Dendritic cell treated with granulocyte-macrophage colony-stimulating factor and Interleukin-4, amounts not matched to agents 40 ng/mL and 50 ng/mL, for 4 days (primary cell): ENCODE measurements at regions not wholly inside any gene's neighbourhood (a gene's known extent, or its start where the extent isn't known, plus 50 kb on each side); places are given as distances from the start of the nearest gene placed in this dataset.

Experiments
- H3K27ac Mint-ChIP-seq: one replicate; pipeline ENCODE4 v1.8.0; 2022; ENCODE audit warnings: mild to moderate bottlenecking, mixed read lengths
- H3K27me3 Mint-ChIP-seq: one replicate; pipeline ENCODE4 v1.8.0; 2022; ENCODE audit warnings: mild to moderate bottlenecking, mixed read lengths
- H3K36me3 Mint-ChIP-seq: one replicate; pipeline ENCODE4 v1.8.0; 2022; ENCODE audit warnings: low read depth, mixed read lengths
- H3K4me1 Mint-ChIP-seq: one replicate; pipeline ENCODE4 v1.8.0; 2022; ENCODE audit warnings: low read depth, mixed read lengths
- H3K4me3 Mint-ChIP-seq: one replicate; pipeline ENCODE4 v1.8.0; 2022; ENCODE audit warnings: mild to moderate bottlenecking, moderate library complexity, mixed read lengths
- H3K9me3 Mint-ChIP-seq: one replicate; pipeline ENCODE4 v1.8.0; 2022; ENCODE audit warnings: mixed read lengths
- intact Hi-C: fragments of 100-400 bp; cut with micrococcal nuclease; formaldehyde crosslinking; loops from one replicate; pipeline ENCODE4 v1.15.0; 2022

GRCh38 chr6:122200440-122200839, 199.0 kb upstream of the HSF2 start:
- intact Hi-C loops = no loop called here
- Mint-ChIP-seq H3K36me3 (no peaks in the 10 kb centered on the region), H3K4me3 (no peak overlapping the region), H3K27me3 (no peaks in the 10 kb centered on the region), H3K4me1 (no peaks in the 10 kb centered on the region), H3K9me3 (peaks cover 12% of the 10 kb centered on the region), H3K27ac (no peak overlapping the region)

DNA sequence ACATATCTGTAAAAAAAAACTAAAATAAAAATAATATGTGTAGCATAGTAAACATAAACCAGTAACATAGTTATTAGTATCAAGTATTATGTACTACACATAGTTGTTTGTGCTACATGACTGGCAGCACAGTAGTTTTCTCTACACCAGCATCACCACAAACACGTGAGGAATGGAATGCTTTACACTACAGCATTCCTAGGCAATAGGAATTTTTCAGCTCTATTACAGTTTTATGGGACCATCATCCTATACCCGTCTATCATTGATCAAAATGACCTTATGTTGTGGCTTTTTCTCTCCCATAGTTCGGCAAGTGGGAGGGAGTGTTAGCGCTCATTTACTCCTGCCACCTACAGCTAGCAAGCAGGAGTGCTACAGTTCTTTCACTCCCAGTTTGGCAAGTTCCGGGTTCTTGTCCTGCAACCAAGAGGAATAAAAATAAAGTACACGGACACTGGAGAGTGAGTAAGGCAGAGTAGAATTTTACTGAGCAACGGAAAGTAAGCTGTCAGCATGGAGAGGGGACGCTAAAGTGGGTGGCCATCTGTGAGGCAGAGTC, 196.8 kb upstream of the HSF2 start:
- H3K9me3 Mint-ChIP-seq = peaks cover 12% of the 10 kb centered on the region
- no peaks in the 10 kb centered on the region for H3K27me3 Mint-ChIP-seq
- intact Hi-C loops = no loop called here
- H3K36me3 Mint-ChIP-seq = no peaks in the 10 kb centered on the region
- no peak overlapping the region for H3K27ac Mint-ChIP-seq
- no peaks in the 10 kb centered on the region for H3K4me1 Mint-ChIP-seq
- H3K4me3 Mint-ChIP-seq = no peak overlapping the region

GRCh38 chr6:122207061-122207460, 192.4 kb upstream of the HSF2 start:
- intact Hi-C loops = no loop called here
- H3K4me1 Mint-ChIP-seq = no peaks in the 10 kb centered on the region
- H3K9me3 Mint-ChIP-seq = peaks cover 12% of the 10 kb centered on the region
- no peak overlapping the region for H3K27ac Mint-ChIP-seq
- no peak overlapping the region for H3K4me3 Mint-ChIP-seq
- no peaks in the 10 kb centered on the region for H3K36me3 Mint-ChIP-seq
- H3K27me3 Mint-ChIP-seq = no peaks in the 10 kb centered on the region

- Mint-ChIP-seq H3K4me1 (no peaks in the 10 kb centered on the region), H3K36me3 (no peaks in the 10 kb centered on the region), H3K27me3 (no peaks in the 10 kb centered on the region), H3K4me3 (no peak overlapping the region), H3K27ac (no peak overlapping the region), H3K9me3 (peaks cover 12% of the 10 kb centered on the region)
- intact Hi-C loops = no loop called here
These were observed 191.7 kb upstream of the HSF2 start for GRCh38 chr6:122207794-122208193.

- H3K36me3 Mint-ChIP-seq = no peaks in the 10 kb centered on the region
- H3K27me3 Mint-ChIP-seq = no peaks in the 10 kb centered on the region
- intact Hi-C loops = no loop called here
- no peaks in the 10 kb centered on the region for H3K9me3 Mint-ChIP-seq
- H3K4me1 Mint-ChIP-seq = no peaks in the 10 kb centered on the region
- no peak overlapping the region for H3K27ac Mint-ChIP-seq
- H3K4me3 Mint-ChIP-seq = no peak overlapping the region
These were observed 184.7 kb upstream of the HSF2 start for GRCh38 chr6:122214605-122215318.

DNA sequence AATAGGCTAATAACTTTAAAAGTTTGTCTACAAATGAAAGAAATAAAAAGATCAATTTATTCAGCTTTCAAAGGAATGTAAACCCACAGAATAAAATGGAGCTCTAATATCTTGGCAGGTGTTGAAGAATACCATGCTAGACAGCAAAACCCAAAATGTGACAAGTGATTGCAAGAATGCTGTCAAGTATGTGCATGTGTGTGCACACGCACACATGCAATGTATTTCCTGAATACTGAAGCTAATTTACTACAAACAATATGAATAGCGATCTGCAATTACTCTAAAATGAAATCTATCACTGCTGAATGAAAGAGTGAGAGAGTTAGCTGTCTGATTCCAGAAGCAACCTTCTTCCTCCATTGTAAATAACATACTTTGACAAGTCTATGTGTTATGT, 179.2 kb upstream of the HSF2 start:
- Mint-ChIP-seq H3K27ac (no peak overlapping the region), H3K36me3 (no peaks in the 10 kb centered on the region), H3K9me3 (no peaks in the 10 kb centered on the region)

DNA sequence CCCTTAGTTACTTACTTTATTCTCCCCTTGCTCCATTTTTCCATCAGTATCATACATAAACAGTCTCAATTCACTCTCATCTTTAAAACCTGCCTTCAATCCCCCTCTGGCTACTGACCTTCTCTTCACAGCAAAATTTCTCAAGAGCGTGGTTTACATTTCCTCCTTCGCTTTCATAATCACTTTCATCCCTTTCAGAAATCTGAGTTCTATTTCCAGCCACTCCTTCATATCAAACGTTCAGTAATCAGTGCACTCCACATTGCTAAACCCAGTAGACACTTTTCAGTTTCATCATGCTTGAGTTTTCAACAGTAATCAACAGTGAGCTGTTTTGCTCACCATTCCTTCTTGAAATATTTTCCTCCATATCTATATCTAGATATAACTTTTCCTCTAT, 176.7 kb upstream of the HSF2 start:
- intact Hi-C loops = no loop called here

More for the DNA sequence above, 179.2 kb upstream of the HSF2 start:
- H3K27me3 Mint-ChIP-seq = no peaks in the 10 kb centered on the region
- intact Hi-C loops = no loop called here
- H3K4me1 Mint-ChIP-seq = no peaks in the 10 kb centered on the region
- H3K4me3 Mint-ChIP-seq = no peak overlapping the region

DNA sequence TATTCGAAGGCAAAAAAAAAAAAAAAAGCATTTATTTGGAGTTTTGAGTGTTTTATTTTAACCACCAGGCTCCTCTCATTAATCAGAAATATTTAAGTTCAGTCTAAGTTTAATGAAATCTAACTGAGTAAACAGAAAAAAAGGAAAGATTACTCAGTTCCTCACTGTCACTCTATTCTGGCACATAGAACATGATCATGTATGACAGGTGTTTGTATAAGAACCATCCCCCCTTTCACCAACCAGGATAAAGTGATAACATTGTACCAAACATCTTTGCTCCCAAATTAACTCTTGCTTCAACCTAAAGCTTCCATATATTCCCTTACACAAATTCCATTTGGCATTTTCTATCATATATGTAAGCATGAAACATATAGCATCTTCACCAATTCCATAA, 176.2 kb upstream of the HSF2 start:
- no peaks in the 10 kb centered on the region for H3K36me3 Mint-ChIP-seq

More for the DNA sequence above, 176.7 kb upstream of the HSF2 start:
- no peaks in the 10 kb centered on the region for H3K27me3 Mint-ChIP-seq
- H3K4me3 Mint-ChIP-seq = no peak overlapping the region
- H3K36me3 Mint-ChIP-seq = no peaks in the 10 kb centered on the region
- H3K27ac Mint-ChIP-seq = no peak overlapping the region
- no peaks in the 10 kb centered on the region for H3K9me3 Mint-ChIP-seq
- no peaks in the 10 kb centered on the region for H3K4me1 Mint-ChIP-seq

DNA sequence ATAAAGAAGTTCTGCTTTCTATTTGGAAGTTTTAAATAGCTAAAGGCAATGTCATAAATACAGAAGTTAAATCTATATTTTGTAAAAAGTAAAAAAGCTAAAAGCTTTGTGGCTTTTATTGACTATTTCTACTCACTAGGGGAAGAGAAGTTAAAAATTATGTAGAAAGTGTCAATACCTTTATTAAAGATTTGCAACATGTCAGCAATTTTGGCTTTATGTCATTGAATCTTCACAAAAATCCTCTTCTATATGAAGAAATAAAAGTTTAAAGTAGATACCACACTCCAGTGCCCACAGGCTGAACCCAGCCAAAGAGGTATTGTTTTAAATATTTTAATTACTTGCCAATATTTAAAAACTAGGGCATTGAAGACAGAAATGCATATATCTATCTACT, 160.6 kb upstream of the HSF2 start:
- Mint-ChIP-seq H3K4me3 (no peak overlapping the region), H3K27me3 (no peaks in the 10 kb centered on the region), H3K9me3 (peaks cover 26% of the 10 kb centered on the region), H3K4me1 (no peaks in the 10 kb centered on the region), H3K27ac (no peak overlapping the region), H3K36me3 (no peaks in the 10 kb centered on the region)
- intact Hi-C loops = no loop called here

More for the DNA sequence above, 176.2 kb upstream of the HSF2 start:
- intact Hi-C loops = no loop called here
- Mint-ChIP-seq H3K4me1 (no peaks in the 10 kb centered on the region), H3K9me3 (no peaks in the 10 kb centered on the region), H3K27ac (no peak overlapping the region), H3K27me3 (no peaks in the 10 kb centered on the region), H3K4me3 (no peak overlapping the region)

GRCh38 chr6:122246906-122247658, 152.4 kb upstream of the HSF2 start:
- Mint-ChIP-seq H3K27ac (no peak overlapping the region), H3K4me3 (no peak overlapping the region), H3K4me1 (no peaks in the 10 kb centered on the region), H3K36me3 (no peaks in the 10 kb centered on the region), H3K27me3 (no peaks in the 10 kb centered on the region), H3K9me3 (peaks cover 69% of the 10 kb centered on the region)
- intact Hi-C loops = no loop called here

DNA sequence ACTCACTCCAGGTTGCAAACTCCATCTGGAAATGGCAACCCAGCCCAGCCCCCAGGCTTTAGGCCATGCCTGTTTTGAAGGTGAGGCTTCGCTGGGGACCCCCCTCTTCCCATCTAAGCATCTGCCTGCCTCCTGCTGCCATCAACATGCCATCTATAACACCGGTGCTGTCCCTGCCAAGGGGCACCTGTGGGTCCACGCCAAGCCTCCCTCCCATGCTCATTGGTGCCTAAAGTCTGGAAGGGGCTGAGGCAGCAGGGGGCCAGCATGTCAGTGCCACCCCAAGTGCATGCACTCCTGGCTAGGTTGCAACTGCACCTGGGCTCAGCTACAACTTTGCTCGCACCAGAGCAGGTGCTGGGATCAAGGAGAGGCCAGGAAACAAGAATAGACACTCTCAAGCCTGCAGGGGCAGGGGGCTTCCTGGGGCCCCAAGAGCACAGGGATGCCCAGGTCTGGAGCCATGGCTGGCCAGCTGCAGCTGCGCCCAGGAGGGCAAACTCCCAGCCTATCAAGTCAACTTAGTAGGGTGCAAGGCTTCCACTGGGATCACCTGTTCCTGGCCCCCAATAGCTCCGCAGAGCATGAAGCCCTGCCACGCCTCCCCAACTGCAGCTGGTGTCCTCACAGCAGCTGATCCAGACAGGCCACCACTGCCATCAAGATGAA, 151.3 kb upstream of the HSF2 start:
- Mint-ChIP-seq H3K27me3 (no peaks in the 10 kb centered on the region), H3K27ac (no peak overlapping the region), H3K4me3 (no peak overlapping the region), H3K4me1 (no peaks in the 10 kb centered on the region), H3K9me3 (peaks cover 58% of the 10 kb centered on the region), H3K36me3 (no peaks in the 10 kb centered on the region)
- intact Hi-C loops = no loop called here

DNA sequence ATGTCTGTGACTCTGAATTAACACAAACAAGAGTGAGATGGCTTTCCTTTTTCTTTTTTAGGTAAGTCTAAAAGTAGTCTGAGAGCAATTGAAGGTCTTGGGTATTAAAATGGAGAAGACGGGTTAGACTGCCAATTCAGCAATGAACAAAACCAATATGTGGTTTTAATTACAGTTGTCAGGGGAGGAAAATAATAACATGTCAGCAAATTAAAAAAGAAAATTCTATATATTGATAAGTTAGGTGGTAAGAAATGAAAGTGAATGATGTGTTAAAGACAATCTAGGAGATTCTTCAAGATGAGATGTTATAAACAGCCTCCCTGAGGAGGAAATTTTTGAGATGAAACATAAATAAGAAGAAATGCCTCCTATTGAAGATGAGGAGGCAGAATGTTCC, 150.6 kb upstream of the HSF2 start:
- H3K4me1 Mint-ChIP-seq = no peaks in the 10 kb centered on the region

DNA sequence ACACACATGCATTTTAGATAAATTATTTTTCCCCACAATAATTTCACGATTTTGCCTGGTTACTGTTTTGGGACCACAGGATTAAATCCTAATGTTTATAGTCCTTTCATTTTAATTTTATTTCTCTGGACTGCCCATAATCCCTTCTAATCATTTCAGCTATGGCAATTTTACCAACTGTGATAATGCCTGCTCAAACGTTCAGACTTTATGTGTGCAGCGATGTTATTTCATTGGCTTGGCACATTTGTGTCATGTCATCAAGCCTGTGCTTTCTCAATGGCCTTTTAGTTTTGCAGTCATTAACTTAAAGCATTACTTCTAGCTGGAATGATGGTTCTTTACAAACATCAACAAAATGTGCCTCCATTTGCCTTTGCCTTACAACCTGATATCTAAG, 140.6 kb upstream of the HSF2 start:
- Mint-ChIP-seq H3K4me1 (no peaks in the 10 kb centered on the region), H3K4me3 (no peak overlapping the region), H3K27ac (no peak overlapping the region), H3K27me3 (no peaks in the 10 kb centered on the region), H3K36me3 (no peaks in the 10 kb centered on the region), H3K9me3 (no peaks in the 10 kb centered on the region)
- intact Hi-C loops = no loop called here

More for the DNA sequence above, 150.6 kb upstream of the HSF2 start:
- peaks cover 51% of the 10 kb centered on the region for H3K9me3 Mint-ChIP-seq
- no peak overlapping the region for H3K4me3 Mint-ChIP-seq
- H3K27me3 Mint-ChIP-seq = no peaks in the 10 kb centered on the region
- H3K27ac Mint-ChIP-seq = no peak overlapping the region
- no peaks in the 10 kb centered on the region for H3K36me3 Mint-ChIP-seq
- intact Hi-C loops = no loop called here

- Mint-ChIP-seq H3K36me3 (no peaks in the 10 kb centered on the region), H3K4me3 (no peak overlapping the region), H3K27me3 (no peaks in the 10 kb centered on the region), H3K9me3 (peaks cover 9% of the 10 kb centered on the region), H3K27ac (no peak overlapping the region), H3K4me1 (no peaks in the 10 kb centered on the region)
- intact Hi-C loops = no loop called here
These were observed 134.9 kb upstream of the HSF2 start for GRCh38 chr6:122264557-122264956.
